ENCODE measurements at regions not wholly inside any gene's neighbourhood (a gene's known extent, or its start where the extent isn't known, plus 50 kb on each side); places are given as distances from the start of the nearest gene placed in this dataset.

- DNase-seq (no peak), ATAC-seq (ENCODE audit: insufficient read depth, low read depth) (no peak)
- Histone ChIP-seq H3K4me2 (ENCODE audit: insufficient read depth, low read length) (no peak overlapping the region), H4K20me1 (ENCODE audit: insufficient read depth, low read length) (no peaks in the 10 kb centered on the region), H3K27ac (ENCODE audit: low read length) (no peak overlapping the region), H3K4me1 (ENCODE audit: insufficient read depth, low read length) (no peaks in the 10 kb centered on the region), H3K36me3 (ENCODE audit: insufficient read depth, low read length) (no peaks in the 10 kb centered on the region), H3K27me3 (ENCODE audit: insufficient read depth, low read length, poor library complexity) (no peaks in the 10 kb centered on the region), H3K79me2 (ENCODE audit: insufficient read depth, low read length) (no peaks in the 10 kb centered on the region), H3K4me3 (ENCODE audit: low read depth in 1 of 2, low read length in 2 of 2) (no peak overlapping the region), H3K9me3 (ENCODE audit: insufficient read depth, low read length, severe bottlenecking) (no peaks in the 10 kb centered on the region), H3K9ac (ENCODE audit: low read depth, low read length) (no peak overlapping the region), H2AFZ (ENCODE audit: low read depth, low read length) (no peak overlapping the region)
- TF ChIP-seq CTCF (IDR thresholded peaks at IDR 0.05; ENCODE audit: borderline replicate concordance, extremely low read depth, low read length, poor library complexity, severe bottlenecking) (no peak), EZH2 (IDR thresholded peaks at IDR 0.05; ENCODE audit: borderline replicate concordance, low read depth, low read length, severe bottlenecking) (no peak)
Measured at GRCh38 chr3:76083992-76084391, 298.6 kb upstream of the ZNF717 start.

GRCh38 chr3:76096036-76096435, 310.7 kb upstream of the ZNF717 start:
- H3K36me3 ChIP-seq (ENCODE audit: insufficient read depth, low read length): no peaks in the 10 kb centered on the region
- H3K27ac ChIP-seq (ENCODE audit: low read length): no peak overlapping the region
- ATAC-seq (ENCODE audit: insufficient read depth, low read depth) (no peak), DNase-seq (no peak)
- TF ChIP-seq EZH2 (IDR thresholded peaks at IDR 0.05; ENCODE audit: borderline replicate concordance, low read depth, low read length, severe bottlenecking) (no peak), CTCF (IDR thresholded peaks at IDR 0.05; ENCODE audit: borderline replicate concordance, extremely low read depth, low read length, poor library complexity, severe bottlenecking) (no peak)
- H3K79me2 ChIP-seq (ENCODE audit: insufficient read depth, low read length): no peaks in the 10 kb centered on the region
- H3K9me3 ChIP-seq (ENCODE audit: insufficient read depth, low read length, severe bottlenecking): no peaks in the 10 kb centered on the region
- no peaks in the 10 kb centered on the region for H3K4me1 ChIP-seq (ENCODE audit: insufficient read depth, low read length)
- no peak overlapping the region for H3K4me3 ChIP-seq (ENCODE audit: low read depth in 1 of 2, low read length in 2 of 2)
- no peak overlapping the region for H3K9ac ChIP-seq (ENCODE audit: low read depth, low read length)
- no peaks in the 10 kb centered on the region for H3K27me3 ChIP-seq (ENCODE audit: insufficient read depth, low read length, poor library complexity)
- H4K20me1 ChIP-seq (ENCODE audit: insufficient read depth, low read length): no peaks in the 10 kb centered on the region
- H2AFZ ChIP-seq (ENCODE audit: low read depth, low read length): no peak overlapping the region
- no peak overlapping the region for H3K4me2 ChIP-seq (ENCODE audit: insufficient read depth, low read length)

GRCh38 chr3:76096836-76097588, 311.7 kb upstream of the ZNF717 start:
- no peak overlapping the region for H3K27ac ChIP-seq (ENCODE audit: low read length)
- H3K4me2 ChIP-seq (ENCODE audit: insufficient read depth, low read length): no peak overlapping the region
- no peak for DNase-seq
- H3K79me2 ChIP-seq (ENCODE audit: insufficient read depth, low read length): no peaks in the 10 kb centered on the region
- no peak overlapping the region for H2AFZ ChIP-seq (ENCODE audit: low read depth, low read length)
- ATAC-seq (ENCODE audit: insufficient read depth, low read depth): no peak
- no peak overlapping the region for H3K9ac ChIP-seq (ENCODE audit: low read depth, low read length)
- H4K20me1 ChIP-seq (ENCODE audit: insufficient read depth, low read length): no peaks in the 10 kb centered on the region
- H3K27me3 ChIP-seq (ENCODE audit: insufficient read depth, low read length, poor library complexity): no peaks in the 10 kb centered on the region
- TF ChIP-seq CTCF (IDR thresholded peaks at IDR 0.05; ENCODE audit: borderline replicate concordance, extremely low read depth, low read length, poor library complexity, severe bottlenecking) (no peak), EZH2 (IDR thresholded peaks at IDR 0.05; ENCODE audit: borderline replicate concordance, low read depth, low read length, severe bottlenecking) (no peak)
- H3K36me3 ChIP-seq (ENCODE audit: insufficient read depth, low read length): no peaks in the 10 kb centered on the region
- H3K4me3 ChIP-seq (ENCODE audit: low read depth in 1 of 2, low read length in 2 of 2): no peak overlapping the region
- no peaks in the 10 kb centered on the region for H3K4me1 ChIP-seq (ENCODE audit: insufficient read depth, low read length)
- H3K9me3 ChIP-seq (ENCODE audit: insufficient read depth, low read length, severe bottlenecking): no peaks in the 10 kb centered on the region

All from DND-41 (cell line).